Gastrocnemius medialis (tissue), 4 donors: ENCODE measurements at regions not wholly inside any gene's neighbourhood (a gene's known extent, or its start where the extent isn't known, plus 50 kb on each side); places are given as distances from the start of the nearest gene placed in this dataset.

Source experiments
- POLR2A ChIP-seq, 2 donors: fragments of 450-650 bp; IDR thresholded peaks; one replicate each; pipeline ENCODE4 v1.6.1; 2017; ENCODE audit warnings: antibody characterized with exemption in 2 of 2, mild to moderate bottlenecking in 2 of 2, moderate library complexity in 2 of 2
- TF ChIP-seq, protein P1 (sequence below), 5 experiments: fragments of 450-650 bp in 3 of 5; fragments of 200-600 bp in 2 of 5; sonication (generic) in 2 of 5; IDR thresholded peaks in 4 of 5; conservative IDR thresholded peaks in 1 of 5; 1 replicate in 4 of 5; 2 replicates in 1 of 5; pipeline ENCODE4 v1.5.1; 2016 to 2019; ENCODE audit warnings: antibody characterized with exemption in 5 of 5, mild to moderate bottlenecking in 3 of 5, moderate library complexity in 3 of 5

- no peak for TF ChIP-seq POLR2A (IDR thresholded peaks at IDR 0.05)
- TF ChIP-seq, protein P1, sequence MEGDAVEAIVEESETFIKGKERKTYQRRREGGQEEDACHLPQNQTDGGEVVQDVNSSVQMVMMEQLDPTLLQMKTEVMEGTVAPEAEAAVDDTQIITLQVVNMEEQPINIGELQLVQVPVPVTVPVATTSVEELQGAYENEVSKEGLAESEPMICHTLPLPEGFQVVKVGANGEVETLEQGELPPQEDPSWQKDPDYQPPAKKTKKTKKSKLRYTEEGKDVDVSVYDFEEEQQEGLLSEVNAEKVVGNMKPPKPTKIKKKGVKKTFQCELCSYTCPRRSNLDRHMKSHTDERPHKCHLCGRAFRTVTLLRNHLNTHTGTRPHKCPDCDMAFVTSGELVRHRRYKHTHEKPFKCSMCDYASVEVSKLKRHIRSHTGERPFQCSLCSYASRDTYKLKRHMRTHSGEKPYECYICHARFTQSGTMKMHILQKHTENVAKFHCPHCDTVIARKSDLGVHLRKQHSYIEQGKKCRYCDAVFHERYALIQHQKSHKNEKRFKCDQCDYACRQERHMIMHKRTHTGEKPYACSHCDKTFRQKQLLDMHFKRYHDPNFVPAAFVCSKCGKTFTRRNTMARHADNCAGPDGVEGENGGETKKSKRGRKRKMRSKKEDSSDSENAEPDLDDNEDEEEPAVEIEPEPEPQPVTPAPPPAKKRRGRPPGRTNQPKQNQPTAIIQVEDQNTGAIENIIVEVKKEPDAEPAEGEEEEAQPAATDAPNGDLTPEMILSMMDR (IDR thresholded peaks at IDR 0.05 in 4 of 5, conservative IDR thresholded peaks at IDR 0.05 in 1 of 5): no peak
Measured at GRCh38 chr16:27127308-27127707, 60.6 kb downstream of the C16orf82 start.
